GM19023 (cell line): ENCODE measurements at regions not wholly inside any gene's neighbourhood (a gene's known extent, or its start where the extent isn't known, plus 50 kb on each side); places are given as distances from the start of the nearest gene placed in this dataset.

ENCODE experiments used
- ATAC-seq: cut with Tn5 transposase; IDR thresholded peaks from one replicate; pipeline ENCODE4 v1.9.1; 2021; ENCODE audit warnings: mild to moderate bottlenecking, moderate library complexity; ENCODE audit not compliant: unreplicated experiment

- ATAC-seq = no peak
Measured at GRCh38 chr15:46682969-46683791, 1034.1 kb upstream of the SEMA6D start.

- no peak for ATAC-seq
Measured at GRCh38 chr15:46685096-46685495, 1032.2 kb upstream of the SEMA6D start.

DNA sequence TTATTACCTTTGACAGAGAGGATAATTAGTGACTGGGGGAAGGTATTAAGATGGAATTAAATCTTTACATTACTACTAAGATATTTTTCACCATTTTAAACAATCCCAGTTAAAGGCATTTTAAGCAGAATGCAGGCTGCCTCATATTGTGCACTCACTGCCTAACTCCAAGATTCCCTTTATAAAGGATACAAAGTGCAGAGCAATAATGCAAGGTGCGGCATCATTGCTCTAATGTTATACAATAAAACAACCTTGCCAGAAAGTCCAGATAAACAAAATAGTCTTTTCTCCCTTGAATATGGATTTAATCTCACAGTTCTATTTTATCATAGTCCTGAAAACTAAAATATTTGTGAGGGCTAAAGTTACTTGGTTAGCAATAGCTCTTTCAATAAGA, 1031.6 kb upstream of the SEMA6D start:
- no peak for ATAC-seq

- no peak for ATAC-seq
Measured at GRCh38 chr15:46696281-46696680, 1021.0 kb upstream of the SEMA6D start.

DNA sequence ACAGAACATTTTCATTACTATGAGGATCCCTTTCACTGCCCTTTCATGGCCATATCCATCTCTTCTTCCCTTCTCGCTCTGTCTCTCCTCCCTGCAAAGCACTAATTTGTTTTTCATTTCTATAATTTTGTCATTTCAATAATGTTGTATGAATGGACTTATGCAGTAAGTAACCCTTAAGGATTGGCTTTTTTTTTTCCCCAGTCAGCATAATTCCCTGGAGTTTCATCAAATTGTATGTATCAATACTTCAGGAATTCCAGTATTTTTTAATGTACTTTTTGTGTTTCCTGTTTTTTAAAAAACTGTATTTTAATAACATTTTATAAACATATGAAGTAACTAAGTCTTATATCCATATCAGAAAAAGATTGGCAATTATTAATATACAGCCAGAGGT, 1016.0 kb upstream of the SEMA6D start:
- ATAC-seq = no peak

DNA sequence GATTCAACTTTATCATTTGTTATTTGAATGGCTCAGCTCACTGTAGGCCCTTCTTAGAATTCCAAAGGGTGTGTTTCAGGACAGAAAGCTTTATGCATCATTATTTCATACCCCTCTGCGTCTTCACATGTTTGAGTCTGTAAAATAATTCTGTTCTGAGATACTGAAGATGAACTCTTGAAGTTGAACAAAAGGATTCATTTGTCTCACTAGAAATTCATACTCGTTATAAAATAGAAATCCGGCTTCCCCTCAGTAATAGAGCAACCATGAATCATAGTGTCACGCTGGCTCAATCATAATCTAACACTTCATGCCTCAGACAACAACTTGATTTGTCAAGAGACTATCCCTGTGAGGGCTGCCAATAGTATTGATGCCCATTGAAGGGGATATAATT, 1015.4 kb upstream of the SEMA6D start:
- no peak for ATAC-seq

- ATAC-seq = peak; percentile 70
Measured at GRCh38 chr15:46703020-46703861, 1014.1 kb upstream of the SEMA6D start.

DNA sequence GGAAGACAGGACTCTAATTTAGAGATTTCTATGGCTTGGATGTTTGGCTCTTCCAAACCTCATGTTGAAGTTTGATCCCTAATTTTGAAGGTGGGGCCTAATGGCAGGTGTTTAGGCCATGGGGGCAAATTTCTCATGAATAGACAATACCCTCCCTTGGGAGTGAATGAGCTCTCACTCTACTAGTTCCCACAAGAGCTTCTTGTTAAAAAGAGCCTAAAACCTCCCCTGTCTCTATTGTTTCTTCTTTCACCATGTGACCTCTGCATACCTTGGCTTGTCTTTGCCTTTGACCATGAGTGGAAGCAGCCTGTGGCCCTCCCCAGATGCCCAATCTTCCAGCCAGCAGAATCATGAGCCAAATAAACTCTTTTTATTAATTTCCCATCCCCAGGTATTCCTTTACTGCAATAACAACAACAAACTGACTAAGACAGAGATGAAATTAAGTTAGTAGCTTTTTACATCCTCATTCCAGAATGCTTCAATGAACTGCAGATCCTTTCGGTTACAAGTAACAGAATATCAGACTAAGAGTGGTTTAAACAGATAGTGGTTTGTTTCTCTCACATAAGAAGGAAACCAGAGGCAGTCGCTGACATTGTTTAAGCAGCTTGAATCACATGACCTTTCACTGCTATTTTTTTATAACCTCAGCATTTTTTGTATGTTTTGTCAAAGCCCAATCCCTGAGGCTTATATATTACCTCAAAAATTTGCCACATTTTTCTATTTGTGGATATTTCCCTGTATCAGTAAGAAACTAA, 1013.3 kb upstream of the SEMA6D start:
- peak; percentile 36 for ATAC-seq

DNA sequence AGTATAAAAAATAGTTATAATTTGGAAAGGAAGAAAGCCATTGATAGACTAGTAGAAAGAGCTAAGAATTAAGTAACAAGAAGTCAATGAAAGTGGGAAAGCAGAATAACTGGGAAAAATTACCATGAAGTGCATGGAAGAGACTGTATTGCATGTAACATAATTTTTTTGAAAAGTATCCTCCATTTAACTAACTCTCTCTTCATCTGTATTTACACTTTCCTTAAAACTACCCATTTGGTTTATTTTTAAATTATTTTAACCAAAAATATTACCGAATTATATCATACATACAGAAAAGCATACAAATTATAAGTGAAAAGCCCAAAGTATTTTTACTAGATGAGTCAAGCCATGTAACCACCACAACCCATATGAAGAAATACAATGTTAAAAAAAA, 1009.9 kb upstream of the SEMA6D start:
- no peak for ATAC-seq

DNA sequence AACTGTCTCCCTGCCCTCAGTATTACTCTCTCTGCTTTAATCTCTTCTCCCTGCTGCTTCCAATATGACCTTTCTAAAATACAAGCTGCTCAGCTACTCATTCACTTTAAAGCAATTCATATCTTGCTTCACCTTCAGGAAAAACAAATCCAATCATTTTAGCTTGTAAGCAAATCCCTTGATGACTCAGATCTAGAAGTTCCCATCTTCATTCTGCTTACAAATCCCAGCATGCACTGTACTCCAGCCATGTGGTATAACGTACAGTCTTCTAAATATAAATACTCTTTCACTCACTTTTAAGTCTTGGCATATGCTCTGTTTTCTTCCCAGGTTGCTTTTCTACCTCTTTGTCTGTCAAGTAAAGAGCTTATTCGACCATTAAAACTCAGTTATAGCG, 1009.1 kb upstream of the SEMA6D start:
- ATAC-seq = no peak

- no peak for ATAC-seq
Measured at GRCh38 chr15:46709460-46710083, 1007.7 kb upstream of the SEMA6D start.

GRCh38 chr15:46710401-46710960, 1006.8 kb upstream of the SEMA6D start:
- ATAC-seq = no peak

GRCh38 chr15:46713045-46713444, 1004.3 kb upstream of the SEMA6D start:
- no peak for ATAC-seq

DNA sequence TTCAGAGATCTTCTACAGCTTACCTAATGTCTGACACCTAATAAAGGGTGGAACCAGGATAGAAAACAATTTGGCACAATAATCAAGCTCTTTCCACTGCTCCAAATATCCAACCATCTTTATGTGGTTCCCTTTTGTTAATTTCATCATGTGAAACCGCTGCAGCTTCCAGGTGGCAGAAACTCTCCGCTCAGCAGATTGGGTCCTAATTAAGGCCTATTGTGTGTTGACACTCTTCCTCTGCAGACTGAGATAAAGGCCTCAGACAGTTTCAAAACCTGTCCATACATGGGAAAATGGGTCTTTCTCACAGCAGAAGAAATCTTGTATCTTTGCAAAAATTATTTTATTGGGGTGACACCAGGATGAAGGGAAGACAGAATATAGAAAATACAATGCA, 1002.4 kb upstream of the SEMA6D start:
- ATAC-seq = no peak

DNA sequence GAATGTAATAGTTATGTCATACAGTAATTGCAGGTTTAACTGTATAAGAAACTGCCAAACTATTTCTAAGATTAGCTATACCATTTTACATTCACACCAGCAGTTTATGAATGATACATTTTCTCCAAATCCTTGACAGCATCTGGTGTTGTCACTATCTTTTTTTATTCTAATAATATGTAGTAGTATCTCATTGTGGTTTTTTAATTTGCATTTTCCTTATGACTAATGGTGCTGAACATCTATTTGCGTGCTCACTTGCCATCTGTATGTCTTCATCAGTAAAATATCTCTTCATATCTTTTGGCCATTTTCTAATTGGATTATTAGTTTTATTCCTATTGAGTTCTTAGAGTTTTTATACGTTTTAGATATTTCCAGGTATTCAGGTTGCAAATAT, 994.0 kb upstream of the SEMA6D start:
- ATAC-seq = no peak

DNA sequence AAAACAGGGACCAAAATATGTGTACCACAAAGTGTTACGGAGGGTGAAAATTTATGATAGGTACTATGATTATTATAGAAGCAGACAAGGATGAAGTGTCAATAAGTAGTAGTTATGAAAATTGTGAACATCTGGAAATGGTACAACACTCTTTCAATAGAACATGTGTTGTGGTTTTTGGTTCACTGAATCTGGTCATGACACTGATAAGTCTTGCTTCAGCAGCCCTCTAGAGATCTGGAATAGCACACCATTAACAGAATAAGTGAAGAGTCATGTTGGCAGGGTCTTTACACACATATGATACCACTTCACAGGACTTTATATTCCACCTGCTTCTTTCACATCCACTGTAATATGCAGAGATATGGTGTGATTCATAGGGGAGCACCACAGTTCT, 985.2 kb upstream of the SEMA6D start:
- ATAC-seq = no peak

GRCh38 chr15:46735115-46735514, 982.2 kb upstream of the SEMA6D start:
- no peak for ATAC-seq

GRCh38 chr15:46751303-46751702, 966.0 kb upstream of the SEMA6D start:
- no peak for ATAC-seq

GRCh38 chr15:46753946-46754345, 963.4 kb upstream of the SEMA6D start:
- no peak for ATAC-seq

DNA sequence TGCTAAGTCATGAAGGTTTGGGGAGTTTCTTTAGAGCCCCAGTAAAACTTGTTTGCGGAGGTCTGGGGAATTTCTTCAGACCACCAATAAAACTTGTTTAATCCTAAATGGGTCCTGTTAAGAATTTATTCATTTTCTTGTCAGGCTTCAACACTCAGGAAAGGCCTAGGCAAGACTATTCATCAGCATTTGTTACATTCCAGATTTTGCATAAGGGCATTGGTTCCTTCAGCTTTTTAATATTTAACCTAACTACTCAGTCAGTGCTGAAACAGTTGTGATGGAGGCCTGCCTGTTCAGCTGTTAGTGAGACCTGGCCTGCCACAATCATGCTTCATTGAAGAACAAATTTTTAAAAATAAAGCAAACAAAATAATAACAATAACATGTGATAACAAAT, 954.2 kb upstream of the SEMA6D start:
- no peak for ATAC-seq

DNA sequence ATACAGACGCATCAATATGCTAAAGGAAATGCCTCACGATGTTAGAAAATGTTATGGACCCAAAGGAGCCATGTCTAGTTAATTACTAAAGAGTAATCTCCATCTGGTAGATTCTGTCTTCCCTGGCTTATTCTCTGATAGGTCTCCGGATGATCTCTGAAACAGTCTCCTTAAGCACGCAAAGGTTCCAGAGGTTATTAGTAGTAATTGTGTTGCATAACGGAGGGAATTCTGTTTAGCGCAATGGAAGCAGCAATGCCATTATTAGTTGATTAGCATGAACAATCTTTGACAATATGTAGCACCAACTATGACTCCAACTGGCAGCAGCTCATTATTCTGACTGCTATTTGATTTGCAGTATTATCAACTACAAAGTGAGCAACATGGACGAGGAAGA, 952.5 kb upstream of the SEMA6D start:
- ATAC-seq = no peak
